H1 (cell line): ENCODE measurements at regions not wholly inside any gene's neighbourhood (a gene's known extent, or its start where the extent isn't known, plus 50 kb on each side); places are given as distances from the start of the nearest gene placed in this dataset.

Experiments
- CTCF ChIA-PET: fragments of 300-600 bp; sonication (Branson Sonifier 250); formaldehyde crosslinking; loops from one replicate; lab custom pipeline; 2021; ENCODE audit not compliant: partially characterized antibody; lab: Charles Lee
- POLR2A ChIA-PET: fragments of 300-600 bp; sonication (Branson Sonifier 250); formaldehyde crosslinking; loops from one replicate; lab custom pipeline; 2021; ENCODE audit warnings: inconsistent platforms; ENCODE audit not compliant: partially characterized antibody; lab: Charles Lee
- DNase-seq, 2 experiments: peaks; one replicate each; pipeline versions ENCODE4 v3.0.0 to v3.0.0-alpha.2; 2010 to 2022; ENCODE audit warnings: low spot score in 2 of 2, low read depth in 1 of 2, mixed read lengths in 1 of 2
- FAIRE-seq: peaks from 2 replicates; lab custom pipeline; 2011; peaks lifted over from hg19 to GRCh38; lab: Jason Lieb, UNC
- H2AFZ ChIP-seq: 2 replicates; pipeline ENCODE4 v1.8.1; 2012; ENCODE audit warnings: low read length, inconsistent platforms
- H2AK5ac ChIP-seq: 2 replicates; pipeline ENCODE4 v1.6.1; 2013; ENCODE audit warnings: low read depth, low read length
- H2BK120ac ChIP-seq: replicated peaks from 2 replicates; pipeline ENCODE3; 2013; ENCODE audit warnings: low read depth, low read length, inconsistent platforms
- H2BK12ac ChIP-seq: 2 replicates; pipeline ENCODE4 v1.6.1; 2013; ENCODE audit warnings: low read depth, low read length
- H2BK15ac ChIP-seq: 2 replicates; pipeline ENCODE4 v1.6.1; 2013; ENCODE audit warnings: low read length
- H2BK20ac ChIP-seq: 2 replicates; pipeline ENCODE4 v1.6.1; 2013; ENCODE audit warnings: low read length
- H2BK5ac ChIP-seq: 2 replicates; pipeline ENCODE4 v1.6.1; 2013; ENCODE audit warnings: low read depth, low read length
- H3K14ac ChIP-seq: 2 replicates; pipeline ENCODE4 v1.6.1; 2013; ENCODE audit warnings: inconsistent platforms; ENCODE audit not compliant: insufficient read length
- H3K18ac ChIP-seq: 2 replicates; pipeline ENCODE4 v1.6.1; 2013; ENCODE audit warnings: low read length; ENCODE audit errors: extremely low read depth
- H3K23ac ChIP-seq: 2 replicates; pipeline ENCODE4 v1.6.1; 2013; ENCODE audit warnings: inconsistent platforms; ENCODE audit not compliant: insufficient read length
- H3K23me2 ChIP-seq: 2 replicates; pipeline ENCODE4 v1.6.1; 2013; ENCODE audit warnings: low read depth, low read length
- H3K27ac ChIP-seq: 2 replicates; pipeline ENCODE4 v1.6.1; 2011; ENCODE audit warnings: low read depth, low read length, inconsistent platforms
- H3K27me3 ChIP-seq, 4 experiments: replicated peaks in 1 of 4; 1 replicate in 1 of 4; 2 replicates in 3 of 4; pipeline versions ENCODE4 v1.6.1 to v1.8.1; 2011 to 2013; ENCODE audit warnings: low read length in 3 of 4, mild to moderate bottlenecking in 3 of 4, inconsistent platforms in 2 of 4, mixed read lengths in 2 of 4, moderate library complexity in 1 of 4; ENCODE audit not compliant: control insufficient read depth in 3 of 4, insufficient read depth in 3 of 4; ENCODE audit errors: extremely low read depth in 1 of 4
- H3K36me3 ChIP-seq, 4 experiments: 2 replicates each; pipeline versions ENCODE4 v1.6.1 to v1.8.1; 2011 to 2013; ENCODE audit warnings: mild to moderate bottlenecking in 4 of 4, low read length in 3 of 4, moderate library complexity in 2 of 4, control low read depth in 1 of 4, inconsistent platforms in 1 of 4; ENCODE audit not compliant: insufficient read depth in 4 of 4, control insufficient read depth in 2 of 4
- H3K4ac ChIP-seq: replicated peaks from 2 replicates; pipeline ENCODE3; 2013; ENCODE audit warnings: low read length, low read depth, mixed read lengths, inconsistent platforms; ENCODE audit not compliant: insufficient read length
- H3K4me1 ChIP-seq, 4 experiments: replicated peaks in 1 of 4; 1 replicate in 1 of 4; 2 replicates in 3 of 4; pipeline versions ENCODE4 v1.6.1 to v1.8.1; 2011 to 2013; ENCODE audit warnings: low read length in 3 of 4, inconsistent platforms in 2 of 4, mixed read lengths in 1 of 4; ENCODE audit not compliant: insufficient read depth in 4 of 4, control insufficient read depth in 3 of 4
- H3K4me2 ChIP-seq, 2 experiments: 2 replicates each; pipeline versions ENCODE4 v1.6.1 to v1.8.1; 2011 to 2013; ENCODE audit warnings: low read depth in 2 of 2, low read length in 2 of 2, control low read depth in 1 of 2, inconsistent platforms in 1 of 2, mild to moderate bottlenecking in 1 of 2; ENCODE audit not compliant: insufficient read depth in 1 of 2
- H3K4me3 ChIP-seq, 4 experiments: fragments of 200-600, 300-600 bp in 1 of 4; sonication (generic), shearing (Covaris generic), sonication (Bioruptor Twin) in 1 of 4; 2 replicates each; pipeline versions ENCODE4 v1.5.1 to v1.8.1; 2011 to 2016; ENCODE audit warnings: low read length in 4 of 4, low read depth in 3 of 4, control low read depth in 2 of 4, inconsistent platforms in 2 of 4, mild to moderate bottlenecking in 2 of 4, mixed read lengths in 1 of 4, moderate library complexity in 1 of 4; ENCODE audit not compliant: insufficient read depth in 2 of 4; ENCODE audit errors: extremely low read depth in 1 of 4
- H3K56ac ChIP-seq: replicated peaks from 2 replicates; pipeline ENCODE3; 2013; ENCODE audit warnings: low read depth, mild to moderate bottlenecking, mixed read lengths, low read length, inconsistent platforms; ENCODE audit not compliant: insufficient read length
- H3K79me1 ChIP-seq: 2 replicates; pipeline ENCODE4 v1.6.1; 2013; ENCODE audit warnings: low read depth, low read length, control low read depth
- H3K79me2 ChIP-seq, 2 experiments: 2 replicates each; pipeline versions ENCODE4 v1.6.1 to v1.8.1; 2012 to 2013; ENCODE audit warnings: low read length in 2 of 2, mild to moderate bottlenecking in 2 of 2, inconsistent platforms in 1 of 2; ENCODE audit not compliant: insufficient read depth in 2 of 2, control insufficient read depth in 1 of 2
- H3K9ac ChIP-seq, 4 experiments: replicated peaks in 1 of 4; 1 replicate in 1 of 4; 2 replicates in 3 of 4; pipeline versions ENCODE4 v1.6.1 to v1.8.1; 2011 to 2013; ENCODE audit warnings: low read depth in 3 of 4, low read length in 3 of 4, control low read depth in 2 of 4, mild to moderate bottlenecking in 2 of 4, moderate library complexity in 2 of 4, inconsistent platforms in 1 of 4; ENCODE audit errors: extremely low read depth in 1 of 4
- H3K9me3 ChIP-seq, 2 experiments: 2 replicates each; pipeline versions ENCODE4 v1.6.1 to v1.8.1; 2012 to 2013; ENCODE audit warnings: mild to moderate bottlenecking in 2 of 2, moderate library complexity in 2 of 2, control low read depth in 1 of 2, inconsistent platforms in 1 of 2, low read depth in 1 of 2, low read length in 1 of 2, mixed read lengths in 1 of 2; ENCODE audit not compliant: insufficient read depth in 2 of 2
- H4K20me1 ChIP-seq, 2 experiments: replicated peaks in 1 of 2; 2 replicates each; pipeline versions ENCODE3 to v1.8.1; 2011 to 2013; ENCODE audit warnings: inconsistent platforms in 2 of 2, low read length in 2 of 2, mild to moderate bottlenecking in 1 of 2; ENCODE audit not compliant: insufficient read depth in 2 of 2, control insufficient read depth in 1 of 2
- H4K5ac ChIP-seq: 2 replicates; pipeline ENCODE4 v1.6.1; 2013; ENCODE audit warnings: low read length, low read depth, mixed read lengths, inconsistent platforms; ENCODE audit not compliant: insufficient read length
- H4K8ac ChIP-seq: 2 replicates; pipeline ENCODE4 v1.8.0; 2013; ENCODE audit warnings: mild to moderate bottlenecking, moderate library complexity, low read length, inconsistent platforms; ENCODE audit not compliant: insufficient read depth; ENCODE audit errors: extremely low read depth
- H4K91ac ChIP-seq: replicated peaks from 2 replicates; pipeline ENCODE3; 2013; ENCODE audit warnings: low read length, mixed read lengths, inconsistent platforms; ENCODE audit not compliant: insufficient read length
- ASH2L ChIP-seq: fragments of 200-600, 300-600 bp; sonication (generic); IDR thresholded peaks from one replicate; pipeline ENCODE4 v1.7.1; 2017; ENCODE audit warnings: low read length
- BACH1 ChIP-seq: IDR thresholded peaks from 2 replicates; pipeline ENCODE4 v1.6.1; 2012; ENCODE audit warnings: low read length, improper control_type of control experiment
- BCL11A ChIP-seq, 2 experiments: IDR thresholded peaks; one replicate each; pipeline ENCODE4 v1.6.1; 2011; ENCODE audit warnings: low read depth in 2 of 2, low read length in 2 of 2, mild to moderate bottlenecking in 2 of 2
- CBX5 ChIP-seq: fragments of 300-800, 300-1000 bp; sonication (generic); IDR thresholded peaks from 2 replicates; pipeline ENCODE4 v1.7.1; 2016; ENCODE audit warnings: antibody characterized with exemption, low read length, low read depth
- CEBPB ChIP-seq: IDR thresholded peaks from 2 replicates; pipeline ENCODE4 v1.6.1; 2012; ENCODE audit warnings: low read depth, low read length
- EP300 ChIP-seq, 2 experiments: IDR thresholded peaks; 1 replicate in 1 of 2; 2 replicates in 1 of 2; pipeline ENCODE4 v1.6.1; 2011 to 2012; ENCODE audit warnings: low read depth in 2 of 2, low read length in 2 of 2, mild to moderate bottlenecking in 2 of 2, borderline replicate concordance in 1 of 2, inconsistent platforms in 1 of 2, moderate library complexity in 1 of 2
- JUN ChIP-seq: IDR thresholded peaks from 2 replicates; pipeline ENCODE4 v1.6.1; 2011; ENCODE audit warnings: low read depth, mild to moderate bottlenecking, improper control_type of control experiment, low read length
- KDM4A ChIP-seq: IDR thresholded peaks from one replicate; pipeline ENCODE4 v1.7.1; 2012; ENCODE audit warnings: low read depth, mild to moderate bottlenecking, moderate library complexity, low read length, inconsistent platforms; ENCODE audit not compliant: severe bottlenecking
- NANOG ChIP-seq: IDR thresholded peaks from 2 replicates; pipeline ENCODE4 v1.6.1; 2011; ENCODE audit warnings: low read length, low read depth, mild to moderate bottlenecking, inconsistent platforms; ENCODE audit not compliant: insufficient read depth, poor library complexity, severe bottlenecking
- POLR2A ChIP-seq, 2 experiments: IDR thresholded peaks; 1 replicate in 1 of 2; 2 replicates in 1 of 2; pipeline ENCODE4 v1.6.1; 2011; ENCODE audit warnings: low read depth in 2 of 2, low read length in 2 of 2, mild to moderate bottlenecking in 2 of 2; ENCODE audit errors: control extremely low read depth in 1 of 2
- RXRA ChIP-seq: IDR thresholded peaks from 2 replicates; pipeline ENCODE4 v1.6.1; 2011; ENCODE audit warnings: low read depth, mild to moderate bottlenecking, low read length, moderate library complexity; ENCODE audit not compliant: insufficient read depth
- SAP30 ChIP-seq: fragments of 300-600 bp; sonication (generic); IDR thresholded peaks from 2 replicates; pipeline ENCODE4 v1.7.1; 2012; ENCODE audit warnings: low read length, moderate library complexity, mild to moderate bottlenecking, inconsistent platforms; ENCODE audit not compliant: insufficient read depth, insufficient replicate concordance
- SP2 ChIP-seq: IDR thresholded peaks from 2 replicates; pipeline ENCODE4 v1.6.1; 2012; ENCODE audit warnings: mild to moderate bottlenecking, low read length, inconsistent platforms
- SP4 ChIP-seq: IDR thresholded peaks from 2 replicates; pipeline ENCODE4 v1.6.1; 2012; ENCODE audit warnings: low read length, inconsistent platforms
- TAF7 ChIP-seq: optimal IDR thresholded peaks from 2 replicates; pipeline ENCODE3; 2011; ENCODE audit warnings: low read depth, mild to moderate bottlenecking, inconsistent platforms, low read length, moderate library complexity, borderline replicate concordance
- YY1 ChIP-seq: IDR thresholded peaks from 2 replicates; pipeline ENCODE4 v1.6.1; 2011; ENCODE audit warnings: low read depth, mild to moderate bottlenecking, low read length
- WGBS, 2 experiments: shearing (Covaris generic) in 1 of 2; methylation state at CpG; one replicate each; pipeline versions ENCODE4 v1.1.6 to v1.1.7; 2013 to 2015; ENCODE audit warnings: low lambda C conversion rate in 2 of 2, mixed read lengths in 2 of 2, inconsistent platforms in 1 of 2, low coverage in 1 of 2, missing lambda C conversion rate in 1 of 2; ENCODE audit not compliant: insufficient replicate concordance in 2 of 2, insufficient coverage in 1 of 2, insufficient read length in 1 of 2; ENCODE audit errors: extremely low coverage in 1 of 2, missing lambda C conversion rate in 1 of 2; 5-methylcytosine and 5-hydroxymethylcytosine counted together

DNA sequence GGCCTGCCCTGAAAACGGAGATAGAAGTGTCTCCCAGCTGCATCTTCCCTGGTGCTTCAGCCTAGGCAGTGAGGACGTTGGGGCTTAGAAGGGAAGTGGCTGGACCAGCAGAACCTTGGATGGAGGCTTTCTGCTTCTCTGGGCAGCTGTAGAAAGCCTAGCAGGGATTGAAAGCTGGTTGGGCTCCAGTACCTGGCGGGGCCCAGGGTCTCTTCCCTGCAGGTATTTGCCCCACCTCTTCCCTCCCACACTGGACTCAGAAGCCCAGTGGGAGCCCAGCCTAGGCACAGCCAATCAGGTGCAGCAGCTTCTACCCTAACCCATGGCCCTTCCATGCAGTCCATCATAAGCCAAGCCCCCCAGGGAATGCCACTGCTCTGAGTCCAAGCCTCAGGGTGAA, 190.3 kb upstream of the IRX6 start:
- Histone ChIP-seq H3K27ac (no peak overlapping the region), H4K5ac (no peak overlapping the region), H3K23me2 (no peaks in the 10 kb centered on the region), H2BK15ac (no peak overlapping the region), H3K79me1 (no peaks in the 10 kb centered on the region), H3K27me3 (no peaks in the 10 kb centered on the region), H4K8ac (no peak overlapping the region), H3K4ac (no peak overlapping the region), H4K91ac (no peak overlapping the region), H3K36me3 (no peaks in the 10 kb centered on the region), H3K4me3 (no peak overlapping the region), H3K4me1 (peaks cover 0 to 2% (median 0%) of the 10 kb centered on the region in 4 experiments; a peak in 1 of 7 replicates), H2BK20ac (no peak overlapping the region), H3K18ac (no peak overlapping the region), H2AFZ (no peak overlapping the region), H3K9ac (no peak overlapping the region), H3K23ac (no peak overlapping the region), H3K9me3 (no peaks in the 10 kb centered on the region), H3K79me2 (no peaks in the 10 kb centered on the region), H2BK120ac (no peak overlapping the region), H2BK5ac (no peak overlapping the region), H2AK5ac (no peak overlapping the region), H4K20me1 (no peaks in the 10 kb centered on the region), H2BK12ac (no peak overlapping the region), H3K56ac (no peak overlapping the region), H3K14ac (no peak overlapping the region), H3K4me2 (no peak overlapping the region)
- FAIRE-seq (no peak), DNase-seq (no peak)
- CTCF ChIA-PET = interaction anchor here (1.3 to 3.9 kb wide), 2 partner anchors 22 to 124 kb away, joined by 4 to 10 read pairs; no protein-coding TSS in a partner anchor
- POLR2A ChIA-PET = no interaction called here
- WGBS, 2 experiments = 77% methylated on average over 3 of the region's 3 CpGs; no CpG with 5 or more reads in 1 of the 2 experiments
- TF ChIP-seq SP2 (no peak), CEBPB (no peak), BACH1 (no peak), CBX5 (no peak), KDM4A (no peak), POLR2A (IDR thresholded peaks at IDR 0.05; ENCODE audit: control extremely low read depth in 1 of 2, low read depth in 2 of 2, low read length in 2 of 2) (no peak), JUN (no peak), EP300 (IDR thresholded peaks at IDR 0.05; ENCODE audit: borderline replicate concordance in 1 of 2, low read depth in 2 of 2, low read length in 2 of 2) (no peak), SP4 (no peak), ASH2L (no peak), BCL11A (IDR thresholded peaks at IDR 0.05; ENCODE audit: low read depth in 2 of 2, low read length in 2 of 2) (no peak), TAF7 (no peak), RXRA (no peak), NANOG (no peak), YY1 (no peak), SAP30 (no peak)
